ENCODE measurements at regions not wholly inside any gene's neighbourhood (a gene's known extent, or its start where the extent isn't known, plus 50 kb on each side); places are given as distances from the start of the nearest gene placed in this dataset.

- Histone ChIP-seq H3K4me3 (ENCODE audit: low read depth, low read length) (no peak overlapping the region), H3K36me3 (ENCODE audit: control insufficient read depth, insufficient read depth, low read length) (no peaks in the 10 kb centered on the region), H3K27ac (no peak overlapping the region), H3K79me2 (no peaks in the 10 kb centered on the region), H3K9ac (no peak overlapping the region), H3K4me1 (no peaks in the 10 kb centered on the region), H3K4me2 (ENCODE audit: low read length) (no peak overlapping the region), H3K9me3 (ENCODE audit: control insufficient read depth, low read length) (no peaks in the 10 kb centered on the region), H3K27me3 (ENCODE audit: control insufficient read depth, insufficient read depth, low read length) (no peaks in the 10 kb centered on the region), H2AFZ (no peak overlapping the region)
- no peak for TF ChIP-seq CTCF (IDR thresholded peaks at IDR 0.05)
Observed at GRCh38 chr2:142596334-142597088, 281.0 kb upstream of the KYNU start.

GRCh38 chr2:142594935-142595334, 282.5 kb upstream of the KYNU start:
- Histone ChIP-seq H2AFZ (no peak overlapping the region), H3K4me2 (ENCODE audit: low read length) (no peak overlapping the region), H3K36me3 (ENCODE audit: control insufficient read depth, insufficient read depth, low read length) (no peaks in the 10 kb centered on the region), H3K27me3 (ENCODE audit: control insufficient read depth, insufficient read depth, low read length) (no peaks in the 10 kb centered on the region), H3K79me2 (no peaks in the 10 kb centered on the region), H3K27ac (no peak overlapping the region), H3K4me3 (ENCODE audit: low read depth, low read length) (no peak overlapping the region), H3K9ac (no peak overlapping the region), H3K4me1 (no peaks in the 10 kb centered on the region), H3K9me3 (ENCODE audit: control insufficient read depth, low read length) (no peaks in the 10 kb centered on the region)
- no peak for TF ChIP-seq CTCF (IDR thresholded peaks at IDR 0.05)

- Histone ChIP-seq H2AFZ (no peak overlapping the region), H3K9me3 (ENCODE audit: control insufficient read depth, low read length) (no peaks in the 10 kb centered on the region), H3K36me3 (ENCODE audit: control insufficient read depth, insufficient read depth, low read length) (no peaks in the 10 kb centered on the region), H3K4me3 (ENCODE audit: low read depth, low read length) (no peak overlapping the region), H3K4me2 (ENCODE audit: low read length) (no peak overlapping the region), H3K27me3 (ENCODE audit: control insufficient read depth, insufficient read depth, low read length) (no peaks in the 10 kb centered on the region), H3K79me2 (no peaks in the 10 kb centered on the region), H3K27ac (no peak overlapping the region), H3K4me1 (no peaks in the 10 kb centered on the region), H3K9ac (no peak overlapping the region)
- no peak for TF ChIP-seq CTCF (IDR thresholded peaks at IDR 0.05)
Observed at GRCh38 chr2:142592171-142592570, 285.3 kb upstream of the KYNU start.

- TF ChIP-seq CTCF (IDR thresholded peaks at IDR 0.05): no peak
- Histone ChIP-seq H3K27ac (no peak overlapping the region), H3K4me1 (no peaks in the 10 kb centered on the region), H3K79me2 (no peaks in the 10 kb centered on the region), H3K27me3 (ENCODE audit: control insufficient read depth, insufficient read depth, low read length) (no peaks in the 10 kb centered on the region), H3K4me2 (ENCODE audit: low read length) (no peak overlapping the region), H3K36me3 (ENCODE audit: control insufficient read depth, insufficient read depth, low read length) (no peaks in the 10 kb centered on the region), H2AFZ (no peak overlapping the region), H3K9ac (no peak overlapping the region), H3K9me3 (ENCODE audit: control insufficient read depth, low read length) (no peaks in the 10 kb centered on the region), H3K4me3 (ENCODE audit: low read depth, low read length) (no peak overlapping the region)
Observed at GRCh38 chr2:142591420-142591819, 286.0 kb upstream of the KYNU start.

GRCh38 chr2:142588269-142588668, 289.2 kb upstream of the KYNU start:
- no peaks in the 10 kb centered on the region for H3K36me3 ChIP-seq (ENCODE audit: control insufficient read depth, insufficient read depth, low read length)
- no peaks in the 10 kb centered on the region for H3K4me1 ChIP-seq
- H3K79me2 ChIP-seq: no peaks in the 10 kb centered on the region
- H3K9me3 ChIP-seq (ENCODE audit: control insufficient read depth, low read length): no peaks in the 10 kb centered on the region
- H3K4me2 ChIP-seq (ENCODE audit: low read length): no peak overlapping the region
- no peaks in the 10 kb centered on the region for H3K27me3 ChIP-seq (ENCODE audit: control insufficient read depth, insufficient read depth, low read length)
- no peak overlapping the region for H3K27ac ChIP-seq
- TF ChIP-seq CTCF (IDR thresholded peaks at IDR 0.05): no peak
- H3K9ac ChIP-seq: no peak overlapping the region
- no peak overlapping the region for H3K4me3 ChIP-seq (ENCODE audit: low read depth, low read length)
- no peak overlapping the region for H2AFZ ChIP-seq
